DOHH2 (cell line): ENCODE measurements at regions not wholly inside any gene's neighbourhood (a gene's known extent, or its start where the extent isn't known, plus 50 kb on each side); places are given as distances from the start of the nearest gene placed in this dataset.

Source experiments
- H3F3A ChIP-seq: fragments of 200-600 bp; sonication (generic), shearing (Covaris generic); 2 replicates; pipeline ENCODE4 v1.6.0; 2016; ENCODE audit warnings: antibody characterized with exemption, mild to moderate bottlenecking; ENCODE audit not compliant: control insufficient read depth, insufficient read depth
- H3K27ac ChIP-seq: fragments of 200-600 bp; sonication (generic); 2 replicates; pipeline ENCODE4 v1.5.1; 2014; ENCODE audit warnings: low read depth, mild to moderate bottlenecking, low read length, moderate library complexity
- H3K27me3 ChIP-seq: fragments of 200-600 bp; sonication (generic); 2 replicates; pipeline ENCODE4 v1.6.1; 2014; ENCODE audit warnings: mild to moderate bottlenecking, low read length, mixed read lengths; ENCODE audit not compliant: control insufficient read depth
- H3K36me3 ChIP-seq: fragments of 200-600 bp; sonication (generic); 2 replicates; pipeline ENCODE4 v1.6.1; 2014; ENCODE audit warnings: mild to moderate bottlenecking, low read length, moderate library complexity, mixed read lengths; ENCODE audit not compliant: control insufficient read depth
- H3K4me1 ChIP-seq: fragments of 200-600 bp; sonication (generic); 2 replicates; pipeline ENCODE4 v1.6.1; 2014; ENCODE audit warnings: mild to moderate bottlenecking, low read length, mixed read lengths; ENCODE audit not compliant: control insufficient read depth
- H3K4me2 ChIP-seq: fragments of 200-600 bp; sonication (generic); 2 replicates; pipeline ENCODE4 v1.6.0; 2014; ENCODE audit warnings: mild to moderate bottlenecking, low read length, moderate library complexity
- H3K4me3 ChIP-seq: fragments of 200-600 bp; sonication (generic); 2 replicates; pipeline ENCODE4 v1.5.1; 2014; ENCODE audit warnings: mild to moderate bottlenecking, low read length, mixed read lengths
- H3K79me2 ChIP-seq: fragments of 200-600 bp; sonication (generic); 2 replicates; pipeline ENCODE4 v1.6.1; 2014; ENCODE audit warnings: mild to moderate bottlenecking, low read length, mixed read lengths; ENCODE audit not compliant: control insufficient read depth
- H3K9me2 ChIP-seq: fragments of 200-600 bp; sonication (generic); replicated peaks from 2 replicates; pipeline ENCODE4 v1.6.1; 2014; ENCODE audit warnings: mild to moderate bottlenecking, low read length, mixed read lengths; ENCODE audit not compliant: control insufficient read depth
- H3K9me3 ChIP-seq: fragments of 200-600 bp; sonication (generic); 2 replicates; pipeline ENCODE4 v1.6.1; 2014; ENCODE audit warnings: antibody characterized with exemption, low read length, mixed read lengths; ENCODE audit not compliant: control insufficient read depth, insufficient read depth
- H4K20me1 ChIP-seq: fragments of 200-600 bp; sonication (generic); 2 replicates; pipeline ENCODE4 v1.6.0; 2014; ENCODE audit warnings: low read depth, mild to moderate bottlenecking, antibody characterized with exemption, low read length, moderate library complexity; ENCODE audit not compliant: control insufficient read depth, insufficient read depth
- CTCF ChIP-seq: fragments of 200-600 bp; sonication (generic); IDR thresholded peaks from one replicate; pipeline ENCODE4 v1.5.1; 2014; ENCODE audit warnings: antibody characterized with exemption, mild to moderate bottlenecking, low read depth, low read length; ENCODE audit not compliant: poor library complexity, severe bottlenecking
- EZH2phosphoT487 ChIP-seq: fragments of 200-600 bp; sonication (generic); IDR thresholded peaks from 2 replicates; pipeline ENCODE4 v1.6.1; 2017; ENCODE audit warnings: borderline replicate concordance, mild to moderate bottlenecking, antibody characterized with exemption, low read length, moderate library complexity, mixed read lengths

DNA sequence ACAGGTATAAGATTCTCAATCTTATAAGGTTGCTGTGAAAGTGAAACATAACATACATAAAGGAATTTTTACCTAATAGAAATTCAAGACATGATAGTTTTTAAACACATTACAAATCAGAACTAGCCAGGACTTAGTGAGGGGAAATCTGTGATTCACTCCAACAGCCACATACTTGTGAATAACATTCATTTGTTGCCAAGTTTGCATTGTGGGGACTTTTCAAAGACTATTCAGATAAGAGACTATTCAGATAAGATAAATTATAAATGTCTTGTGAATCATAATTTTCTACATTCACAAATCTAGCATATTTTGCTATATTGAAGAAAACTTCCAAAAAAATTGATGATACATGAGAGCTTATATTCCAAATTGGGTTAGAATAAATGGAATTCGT lies 345.3 kb upstream of the CDH20 start:
- TF ChIP-seq CTCF, result no peak
- no peak for TF ChIP-seq EZH2phosphoT487
- H3F3A ChIP-seq, result no peaks in the 10 kb centered on the region
- no peaks in the 10 kb centered on the region for H3K27me3 ChIP-seq
- H4K20me1 ChIP-seq, result no peaks in the 10 kb centered on the region
- H3K36me3 ChIP-seq, result no peaks in the 10 kb centered on the region
- H3K4me2 ChIP-seq, result no peak overlapping the region
- H3K4me1 ChIP-seq, result no peaks in the 10 kb centered on the region
- H3K9me3 ChIP-seq, result no peaks in the 10 kb centered on the region
- no peak overlapping the region for H3K4me3 ChIP-seq
- H3K27ac ChIP-seq, result no peak overlapping the region
- no peaks in the 10 kb centered on the region for H3K79me2 ChIP-seq
- H3K9me2 ChIP-seq, result no peaks in the 10 kb centered on the region

GRCh38 chr18:60996326-60996725 lies 336.9 kb upstream of the CDH20 start:
- Histone ChIP-seq H3K4me1 (no peaks in the 10 kb centered on the region), H3K36me3 (no peaks in the 10 kb centered on the region), H3K79me2 (no peaks in the 10 kb centered on the region), H4K20me1 (no peaks in the 10 kb centered on the region), H3K9me3 (no peaks in the 10 kb centered on the region), H3K4me2 (no peak overlapping the region), H3K27ac (no peak overlapping the region), H3K9me2 (no peaks in the 10 kb centered on the region), H3F3A (no peaks in the 10 kb centered on the region), H3K4me3 (no peak overlapping the region), H3K27me3 (no peaks in the 10 kb centered on the region)
- no peak for TF ChIP-seq EZH2phosphoT487

DNA sequence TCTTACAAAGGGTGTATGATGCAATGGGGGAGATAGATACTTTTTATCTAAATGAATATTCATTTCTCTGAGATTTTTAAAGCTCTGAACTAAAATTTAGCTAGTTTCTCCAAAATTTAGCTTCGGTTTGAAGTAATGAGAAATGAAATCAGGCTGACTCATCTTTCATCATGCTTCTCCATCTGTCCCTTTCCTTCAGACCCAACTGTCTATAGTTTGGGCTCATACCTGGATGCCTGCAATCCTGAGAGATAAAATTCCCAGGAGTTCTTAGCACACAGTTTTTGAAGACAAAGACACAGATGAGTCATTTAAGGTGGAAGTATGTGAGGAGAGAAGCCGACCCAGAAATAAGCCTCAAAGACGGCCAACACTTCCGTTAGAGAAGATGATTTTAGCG lies 336.4 kb upstream of the CDH20 start:
- no peak overlapping the region for H3K4me2 ChIP-seq
- H3K9me2 ChIP-seq, result no peaks in the 10 kb centered on the region
- no peaks in the 10 kb centered on the region for H3K4me1 ChIP-seq
- TF ChIP-seq CTCF, result no peak
- no peak for TF ChIP-seq EZH2phosphoT487
- no peaks in the 10 kb centered on the region for H3K9me3 ChIP-seq
- no peaks in the 10 kb centered on the region for H3K79me2 ChIP-seq
- no peak overlapping the region for H3K4me3 ChIP-seq
- no peaks in the 10 kb centered on the region for H4K20me1 ChIP-seq
- H3F3A ChIP-seq, result no peaks in the 10 kb centered on the region
- H3K27ac ChIP-seq, result no peak overlapping the region
- H3K27me3 ChIP-seq, result no peaks in the 10 kb centered on the region
- H3K36me3 ChIP-seq, result no peaks in the 10 kb centered on the region

- Histone ChIP-seq H3K9me2 (no peaks in the 10 kb centered on the region), H3F3A (no peaks in the 10 kb centered on the region), H3K36me3 (no peaks in the 10 kb centered on the region), H3K4me2 (no peak overlapping the region), H3K79me2 (no peaks in the 10 kb centered on the region), H3K4me1 (0 out of 2 replicates have a peak, but pooled peaks cover 3% of the 10 kb centered on the region), H3K27me3 (no peaks in the 10 kb centered on the region), H3K4me3 (no peak overlapping the region), H4K20me1 (no peaks in the 10 kb centered on the region), H3K9me3 (no peaks in the 10 kb centered on the region), H3K27ac (no peak overlapping the region)
- TF ChIP-seq EZH2phosphoT487 (no peak), CTCF (no peak)
Measured at GRCh38 chr18:61001138-61001537, 332.1 kb upstream of the CDH20 start.
